Suprapubic skin (tissue), 4 donors: ENCODE measurements at regions not wholly inside any gene's neighbourhood (a gene's known extent, or its start where the extent isn't known, plus 50 kb on each side); places are given as distances from the start of the nearest gene placed in this dataset.

Source experiments
- EP300 ChIP-seq: sonication (generic); formaldehyde crosslinking; IDR thresholded peaks from one replicate; pipeline ENCODE4 v1.6.1; 2017; ENCODE audit warnings: antibody characterized with exemption
- POLR2A ChIP-seq, 2 donors: fragments of 450-650 bp; IDR thresholded peaks; one replicate each; pipeline ENCODE4 v1.6.1; 2017; ENCODE audit warnings: antibody characterized with exemption in 2 of 2, mild to moderate bottlenecking in 2 of 2, moderate library complexity in 2 of 2
- POLR2AphosphoS5 ChIP-seq, 3 donors: sonication (generic); formaldehyde crosslinking; IDR thresholded peaks; one replicate each; pipeline ENCODE4 v1.6.1; 2017; ENCODE audit warnings: antibody characterized with exemption in 3 of 3
- TF ChIP-seq, protein P1 (sequence below), 2 donors: fragments of 200-600 bp in 1 of 2; fragments of 450-650 bp in 1 of 2; sonication (generic) in 1 of 2; IDR thresholded peaks; one replicate each; pipeline ENCODE4 v1.5.1; 2016 to 2019; ENCODE audit warnings: antibody characterized with exemption in 2 of 2, mild to moderate bottlenecking in 1 of 2, moderate library complexity in 1 of 2

DNA sequence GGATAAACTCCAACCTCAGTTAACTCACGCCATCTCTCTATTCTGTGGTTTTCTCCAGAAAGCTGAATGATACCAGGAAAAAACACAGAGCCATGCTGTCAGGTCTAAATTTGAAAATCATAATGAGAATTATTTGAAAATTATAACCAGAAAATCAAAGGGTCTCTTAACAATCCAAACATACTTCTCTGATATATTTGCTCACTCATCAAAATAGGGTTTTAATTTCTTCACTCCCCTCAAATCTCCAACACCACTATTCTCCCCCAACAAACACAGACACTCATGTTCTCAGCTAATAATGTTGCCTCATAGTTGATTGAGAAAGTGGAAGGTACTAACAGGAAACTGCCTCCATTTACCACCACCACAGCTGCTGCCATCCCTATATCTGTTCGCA lies 375.5 kb downstream of the TLE1 start:
- TF ChIP-seq, protein P1, sequence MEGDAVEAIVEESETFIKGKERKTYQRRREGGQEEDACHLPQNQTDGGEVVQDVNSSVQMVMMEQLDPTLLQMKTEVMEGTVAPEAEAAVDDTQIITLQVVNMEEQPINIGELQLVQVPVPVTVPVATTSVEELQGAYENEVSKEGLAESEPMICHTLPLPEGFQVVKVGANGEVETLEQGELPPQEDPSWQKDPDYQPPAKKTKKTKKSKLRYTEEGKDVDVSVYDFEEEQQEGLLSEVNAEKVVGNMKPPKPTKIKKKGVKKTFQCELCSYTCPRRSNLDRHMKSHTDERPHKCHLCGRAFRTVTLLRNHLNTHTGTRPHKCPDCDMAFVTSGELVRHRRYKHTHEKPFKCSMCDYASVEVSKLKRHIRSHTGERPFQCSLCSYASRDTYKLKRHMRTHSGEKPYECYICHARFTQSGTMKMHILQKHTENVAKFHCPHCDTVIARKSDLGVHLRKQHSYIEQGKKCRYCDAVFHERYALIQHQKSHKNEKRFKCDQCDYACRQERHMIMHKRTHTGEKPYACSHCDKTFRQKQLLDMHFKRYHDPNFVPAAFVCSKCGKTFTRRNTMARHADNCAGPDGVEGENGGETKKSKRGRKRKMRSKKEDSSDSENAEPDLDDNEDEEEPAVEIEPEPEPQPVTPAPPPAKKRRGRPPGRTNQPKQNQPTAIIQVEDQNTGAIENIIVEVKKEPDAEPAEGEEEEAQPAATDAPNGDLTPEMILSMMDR (IDR thresholded peaks at IDR 0.05): no peak
- TF ChIP-seq POLR2A (IDR thresholded peaks at IDR 0.05): no peak
- no peak for TF ChIP-seq POLR2AphosphoS5 (IDR thresholded peaks at IDR 0.05)
- no peak for TF ChIP-seq EP300
